HG03060 (cell line): ENCODE measurements at regions not wholly inside any gene's neighbourhood (a gene's known extent, or its start where the extent isn't known, plus 50 kb on each side); places are given as distances from the start of the nearest gene placed in this dataset.
"Not testable (repeated sequence)": the region's sequence is repeated elsewhere in the genome, so short reads cannot be mapped to it uniquely, and the experiment has no call there.

Experiments used
- ATAC-seq: cut with Tn5 transposase; IDR thresholded peaks from one replicate; pipeline ENCODE4 v1.9.1; 2021; ENCODE audit warnings: low read depth, moderate number of reproducible peaks; ENCODE audit not compliant: unreplicated experiment

- not testable (repeated sequence) for ATAC-seq
These were observed 75.1 kb upstream of the CIDEA start for GRCh38 chr18:12179029-12179428.

- ATAC-seq, result not testable (repeated sequence)
These were observed 74.2 kb upstream of the CIDEA start for GRCh38 chr18:12179697-12180577.

- not testable (repeated sequence) for ATAC-seq
These were observed 55.4 kb upstream of the CIDEA start for GRCh38 chr18:12198797-12199196.

GRCh38 chr18:12200186-12200585 lies 54.0 kb upstream of the CIDEA start:
- peak; percentile 95 for ATAC-seq
